Neural cell (in vitro differentiated cells): ENCODE measurements at regions not wholly inside any gene's neighbourhood (a gene's known extent, or its start where the extent isn't known, plus 50 kb on each side); places are given as distances from the start of the nearest gene placed in this dataset.

Source experiments
- H2AFZ ChIP-seq: fragments of 200-600, 300-800 bp; sonication (generic), shearing (Covaris generic); 2 replicates; pipeline ENCODE4 v1.6.0; 2014; ENCODE audit warnings: low read depth, mild to moderate bottlenecking, antibody characterized with exemption, low read length, moderate library complexity
- H3F3A ChIP-seq: fragments of 200-600 bp; shearing (Covaris generic); 2 replicates; pipeline ENCODE4 v1.6.1; 2016; ENCODE audit warnings: mild to moderate bottlenecking, moderate library complexity, mixed read lengths, antibody characterized with exemption, low read length; ENCODE audit not compliant: insufficient read depth, poor library complexity, severe bottlenecking
- H3K27ac ChIP-seq: fragments of 200-600, 300-800 bp; sonication (generic), shearing (Covaris generic); 2 replicates; pipeline ENCODE4 v1.5.1; 2014; ENCODE audit warnings: mild to moderate bottlenecking, low read length, moderate library complexity
- H3K27me3 ChIP-seq: fragments of 300-800, 200-600 bp; sonication (generic), shearing (Covaris generic); 2 replicates; pipeline ENCODE4 v1.6.0; 2014; ENCODE audit warnings: mild to moderate bottlenecking, low read depth, low read length, moderate library complexity; ENCODE audit not compliant: insufficient read depth
- H3K36me3 ChIP-seq: fragments of 300-800, 200-600 bp; sonication (generic), shearing (Covaris generic); 2 replicates; pipeline ENCODE4 v1.5.1; 2014; ENCODE audit warnings: mild to moderate bottlenecking, antibody characterized with exemption, low read length, moderate library complexity; ENCODE audit not compliant: insufficient read depth
- H3K4me2 ChIP-seq: fragments of 300-800, 200-600 bp; sonication (generic), shearing (Covaris generic); 2 replicates; pipeline ENCODE4 v1.6.0; 2014; ENCODE audit warnings: mild to moderate bottlenecking, low read length
- H3K4me3 ChIP-seq: fragments of 300-800, 200-600 bp; sonication (generic), shearing (Covaris generic); 2 replicates; pipeline ENCODE4 v1.5.1; 2014; ENCODE audit warnings: mild to moderate bottlenecking, low read length, moderate library complexity
- H3K79me2 ChIP-seq: fragments of 200-600 bp; shearing (Covaris generic); replicated peaks from 2 replicates; pipeline ENCODE4 v1.6.0; 2014; ENCODE audit warnings: mild to moderate bottlenecking, low read length, moderate library complexity; ENCODE audit not compliant: insufficient read depth
- H3K9ac ChIP-seq: fragments of 300-800, 200-600 bp; sonication (generic), shearing (Covaris generic); 2 replicates; pipeline ENCODE4 v1.6.1; 2016; ENCODE audit warnings: mild to moderate bottlenecking, low read length, mixed read lengths
- H3K9me2 ChIP-seq: fragments of 200-600 bp; shearing (Covaris generic); 2 replicates; pipeline ENCODE4 v1.6.1; 2016; ENCODE audit warnings: mild to moderate bottlenecking, low read length, mixed read lengths; ENCODE audit not compliant: insufficient read depth
- H3K9me3 ChIP-seq: fragments of 200-600, 300-800 bp; sonication (generic), shearing (Covaris generic); 2 replicates; pipeline ENCODE4 v1.6.1; 2016; ENCODE audit warnings: mild to moderate bottlenecking, mixed run types, low read length, moderate library complexity, mixed read lengths
- H4K20me1 ChIP-seq: fragments of 200-600 bp; shearing (Covaris generic); 2 replicates; pipeline ENCODE4 v1.6.1; 2016; ENCODE audit warnings: mild to moderate bottlenecking, mixed run types; ENCODE audit not compliant: insufficient read depth
- EZH2 ChIP-seq: fragments of 200-600, 300-800 bp; shearing (Covaris generic), sonication (generic); IDR thresholded peaks from 2 replicates; pipeline ENCODE4 v1.6.1; 2014; ENCODE audit warnings: antibody characterized with exemption, low read length, borderline replicate concordance, mild to moderate bottlenecking; ENCODE audit not compliant: insufficient read depth, poor library complexity, severe bottlenecking
- MXI1 ChIP-seq: fragments of 450-650 bp; conservative IDR thresholded peaks from 2 replicates; pipeline ENCODE4 v1.6.1; 2014; ENCODE audit warnings: antibody characterized with exemption, mild to moderate bottlenecking; ENCODE audit not compliant: poor library complexity, severe bottlenecking
- POLR2AphosphoS5 ChIP-seq: IDR thresholded peaks from 2 replicates; pipeline ENCODE4 v1.6.1; 2012
- RAD21 ChIP-seq: fragments of 450-650 bp; conservative IDR thresholded peaks from 2 replicates; pipeline ENCODE4 v1.6.1; 2014; ENCODE audit warnings: antibody characterized with exemption, mild to moderate bottlenecking, moderate library complexity
- REST ChIP-seq: IDR thresholded peaks from 2 replicates; pipeline ENCODE4 v1.6.1; 2012; ENCODE audit warnings: borderline replicate concordance
- SMC3 ChIP-seq: fragments of 450-650 bp; conservative IDR thresholded peaks from 2 replicates; pipeline ENCODE4 v1.6.1; 2014; ENCODE audit warnings: antibody characterized with exemption, mild to moderate bottlenecking, moderate library complexity; ENCODE audit not compliant: poor library complexity
- TAF1 ChIP-seq: IDR thresholded peaks from 2 replicates; pipeline ENCODE4 v1.6.1; 2012; ENCODE audit warnings: low read depth
- TF ChIP-seq, protein P1 (sequence below): fragments of 450-650 bp; IDR thresholded peaks from 2 replicates; pipeline ENCODE4 v1.5.1; 2014; ENCODE audit warnings: antibody characterized with exemption, mild to moderate bottlenecking, moderate library complexity; ENCODE audit not compliant: poor library complexity, severe bottlenecking

DNA sequence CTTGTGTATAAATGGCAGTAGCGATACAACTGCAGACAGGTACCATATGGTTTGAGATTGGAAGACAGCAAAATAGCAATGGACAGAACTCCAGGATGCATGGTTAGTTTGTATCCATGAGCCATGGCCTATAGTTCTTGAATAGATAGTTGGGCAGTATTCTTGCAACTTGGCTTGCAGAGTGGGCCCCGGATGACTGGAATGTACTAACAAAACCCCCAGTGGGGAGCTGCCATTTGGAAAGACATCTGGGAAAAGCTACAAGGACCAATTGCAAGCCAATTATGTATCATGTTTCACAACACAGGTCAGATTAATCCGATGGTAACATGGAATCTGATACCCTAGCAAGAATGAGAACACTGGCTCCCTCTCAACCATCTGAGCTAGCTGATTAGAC, 279.6 kb downstream of the RERGL start:
- Histone ChIP-seq H3K4me2 (no peak overlapping the region), H3K79me2 (no peaks in the 10 kb centered on the region), H3K36me3 (no peaks in the 10 kb centered on the region)

GRCh38 chr12:17809206-17809605, 280.8 kb downstream of the RERGL start:
- Histone ChIP-seq H3K36me3 (no peaks in the 10 kb centered on the region), H3K79me2 (no peaks in the 10 kb centered on the region), H2AFZ (no peak overlapping the region), H4K20me1 (no peaks in the 10 kb centered on the region), H3K27ac (no peak overlapping the region), H3K4me2 (no peak overlapping the region), H3K9me3 (no peaks in the 10 kb centered on the region), H3K9me2 (no peaks in the 10 kb centered on the region), H3F3A (no peaks in the 10 kb centered on the region), H3K27me3 (no peaks in the 10 kb centered on the region), H3K4me3 (no peak overlapping the region), H3K9ac (no peak overlapping the region)
- TF ChIP-seq POLR2AphosphoS5, result no peak
- no peak for TF ChIP-seq MXI1
- TF ChIP-seq, protein P1, sequence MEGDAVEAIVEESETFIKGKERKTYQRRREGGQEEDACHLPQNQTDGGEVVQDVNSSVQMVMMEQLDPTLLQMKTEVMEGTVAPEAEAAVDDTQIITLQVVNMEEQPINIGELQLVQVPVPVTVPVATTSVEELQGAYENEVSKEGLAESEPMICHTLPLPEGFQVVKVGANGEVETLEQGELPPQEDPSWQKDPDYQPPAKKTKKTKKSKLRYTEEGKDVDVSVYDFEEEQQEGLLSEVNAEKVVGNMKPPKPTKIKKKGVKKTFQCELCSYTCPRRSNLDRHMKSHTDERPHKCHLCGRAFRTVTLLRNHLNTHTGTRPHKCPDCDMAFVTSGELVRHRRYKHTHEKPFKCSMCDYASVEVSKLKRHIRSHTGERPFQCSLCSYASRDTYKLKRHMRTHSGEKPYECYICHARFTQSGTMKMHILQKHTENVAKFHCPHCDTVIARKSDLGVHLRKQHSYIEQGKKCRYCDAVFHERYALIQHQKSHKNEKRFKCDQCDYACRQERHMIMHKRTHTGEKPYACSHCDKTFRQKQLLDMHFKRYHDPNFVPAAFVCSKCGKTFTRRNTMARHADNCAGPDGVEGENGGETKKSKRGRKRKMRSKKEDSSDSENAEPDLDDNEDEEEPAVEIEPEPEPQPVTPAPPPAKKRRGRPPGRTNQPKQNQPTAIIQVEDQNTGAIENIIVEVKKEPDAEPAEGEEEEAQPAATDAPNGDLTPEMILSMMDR, result no peak
- TF ChIP-seq RAD21, result no peak
- TF ChIP-seq EZH2, result no peak
- TF ChIP-seq TAF1, result no peak
- no peak for TF ChIP-seq SMC3

More for the DNA sequence above, 279.6 kb downstream of the RERGL start:
- Histone ChIP-seq H4K20me1 (no peaks in the 10 kb centered on the region), H3K4me3 (no peak overlapping the region), H2AFZ (no peak overlapping the region), H3K27ac (no peak overlapping the region), H3F3A (no peaks in the 10 kb centered on the region), H3K27me3 (no peaks in the 10 kb centered on the region), H3K9me2 (no peaks in the 10 kb centered on the region), H3K9me3 (no peaks in the 10 kb centered on the region), H3K9ac (no peak overlapping the region)
- TF ChIP-seq, protein P1, result no peak
- TF ChIP-seq TAF1 (no peak), REST (no peak), SMC3 (no peak)
